ENCODE measurements at regions not wholly inside any gene's neighbourhood (a gene's known extent, or its start where the extent isn't known, plus 50 kb on each side); places are given as distances from the start of the nearest gene placed in this dataset.

DNA sequence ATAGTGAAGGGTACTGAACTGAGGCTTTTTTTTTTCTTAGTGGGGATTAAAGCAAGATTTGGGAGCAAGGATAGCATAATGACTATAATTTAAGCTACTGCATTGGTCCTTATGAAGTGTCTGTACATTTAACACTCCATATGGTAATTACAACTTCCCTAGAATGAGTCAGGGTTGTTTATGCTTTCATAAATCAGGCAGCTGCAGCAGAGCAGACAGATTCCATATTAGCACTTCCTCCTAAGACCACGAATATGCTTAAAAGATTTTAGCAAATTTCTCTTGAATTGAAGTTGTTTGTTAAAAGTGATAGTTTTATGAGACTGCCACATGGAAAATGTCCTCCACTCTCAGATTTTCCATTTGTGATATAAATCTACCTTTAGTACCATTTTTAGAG, 401.1 kb upstream of the SPRY2 start:
- ATAC-seq: no peak
- H3K4me2 ChIP-seq: no peak overlapping the region

More for the DNA sequence above, 401.1 kb upstream of the SPRY2 start:
- Histone ChIP-seq H2AFZ (no peak overlapping the region), H3K27ac (ENCODE audit: low read depth) (no peak overlapping the region), H3K36me3 (ENCODE audit: insufficient read depth) (no peaks in the 10 kb centered on the region; the same call in 1 of the 2 replicates), H3K9me2 (ENCODE audit: insufficient read depth) (no peaks in the 10 kb centered on the region), H3K4me1 (ENCODE audit: insufficient read depth) (no peaks in the 10 kb centered on the region), H4K20me1 (replicated peaks; ENCODE audit: insufficient read depth) (no peaks in the 10 kb centered on the region), H3K79me2 (replicated peaks; ENCODE audit: insufficient read depth) (no peaks in the 10 kb centered on the region), H3K27me3 (ENCODE audit: insufficient read depth) (no peaks in the 10 kb centered on the region), H3F3A (replicated peaks; ENCODE audit: low read depth) (no peaks in the 10 kb centered on the region), H3K4me3 (no peak overlapping the region)
- Mint-ChIP-seq H3K27me3 (ENCODE audit: insufficient read depth, low read depth, poor library complexity) (no peaks in the 10 kb centered on the region), H3K36me3 (ENCODE audit: low read depth) (no peaks in the 10 kb centered on the region), H3K9me3 (peaks cover 4% of the 10 kb centered on the region; the same call in 1 of the 3 replicates), H3K27ac (no peak overlapping the region), H3K4me1 (no peaks in the 10 kb centered on the region), H3K4me3 (no peak overlapping the region)
- DNase-seq (ENCODE audit: low spot score): no peak
- TF ChIP-seq NANOG (IDR thresholded peaks at IDR 0.05; ENCODE audit: borderline replicate concordance) (no peak), EZH2 (IDR thresholded peaks at IDR 0.05; ENCODE audit: low read depth, unreplicated experiment) (no peak), JUNB (IDR thresholded peaks at IDR 0.05; ENCODE audit: unreplicated experiment) (no peak), CREB1 (CRISPR knock-in tag; IDR thresholded peaks at IDR 0.05; ENCODE audit: low read depth) (no peak), POLR2AphosphoS5 (IDR thresholded peaks at IDR 0.05; ENCODE audit: low read depth) (no peak), EZH2phosphoT487 (IDR thresholded peaks at IDR 0.05; ENCODE audit: unreplicated experiment) (no peak), ZNF114 (CRISPR knock-in tag; IDR thresholded peaks at IDR 0.05) (no peak)
- TF ChIP-seq, protein P1, sequence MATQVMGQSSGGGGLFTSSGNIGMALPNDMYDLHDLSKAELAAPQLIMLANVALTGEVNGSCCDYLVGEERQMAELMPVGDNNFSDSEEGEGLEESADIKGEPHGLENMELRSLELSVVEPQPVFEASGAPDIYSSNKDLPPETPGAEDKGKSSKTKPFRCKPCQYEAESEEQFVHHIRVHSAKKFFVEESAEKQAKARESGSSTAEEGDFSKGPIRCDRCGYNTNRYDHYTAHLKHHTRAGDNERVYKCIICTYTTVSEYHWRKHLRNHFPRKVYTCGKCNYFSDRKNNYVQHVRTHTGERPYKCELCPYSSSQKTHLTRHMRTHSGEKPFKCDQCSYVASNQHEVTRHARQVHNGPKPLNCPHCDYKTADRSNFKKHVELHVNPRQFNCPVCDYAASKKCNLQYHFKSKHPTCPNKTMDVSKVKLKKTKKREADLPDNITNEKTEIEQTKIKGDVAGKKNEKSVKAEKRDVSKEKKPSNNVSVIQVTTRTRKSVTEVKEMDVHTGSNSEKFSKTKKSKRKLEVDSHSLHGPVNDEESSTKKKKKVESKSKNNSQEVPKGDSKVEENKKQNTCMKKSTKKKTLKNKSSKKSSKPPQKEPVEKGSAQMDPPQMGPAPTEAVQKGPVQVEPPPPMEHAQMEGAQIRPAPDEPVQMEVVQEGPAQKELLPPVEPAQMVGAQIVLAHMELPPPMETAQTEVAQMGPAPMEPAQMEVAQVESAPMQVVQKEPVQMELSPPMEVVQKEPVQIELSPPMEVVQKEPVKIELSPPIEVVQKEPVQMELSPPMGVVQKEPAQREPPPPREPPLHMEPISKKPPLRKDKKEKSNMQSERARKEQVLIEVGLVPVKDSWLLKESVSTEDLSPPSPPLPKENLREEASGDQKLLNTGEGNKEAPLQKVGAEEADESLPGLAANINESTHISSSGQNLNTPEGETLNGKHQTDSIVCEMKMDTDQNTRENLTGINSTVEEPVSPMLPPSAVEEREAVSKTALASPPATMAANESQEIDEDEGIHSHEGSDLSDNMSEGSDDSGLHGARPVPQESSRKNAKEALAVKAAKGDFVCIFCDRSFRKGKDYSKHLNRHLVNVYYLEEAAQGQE (IDR thresholded peaks at IDR 0.05; ENCODE audit: unreplicated experiment): no peak
- TF ChIP-seq, protein P2, sequence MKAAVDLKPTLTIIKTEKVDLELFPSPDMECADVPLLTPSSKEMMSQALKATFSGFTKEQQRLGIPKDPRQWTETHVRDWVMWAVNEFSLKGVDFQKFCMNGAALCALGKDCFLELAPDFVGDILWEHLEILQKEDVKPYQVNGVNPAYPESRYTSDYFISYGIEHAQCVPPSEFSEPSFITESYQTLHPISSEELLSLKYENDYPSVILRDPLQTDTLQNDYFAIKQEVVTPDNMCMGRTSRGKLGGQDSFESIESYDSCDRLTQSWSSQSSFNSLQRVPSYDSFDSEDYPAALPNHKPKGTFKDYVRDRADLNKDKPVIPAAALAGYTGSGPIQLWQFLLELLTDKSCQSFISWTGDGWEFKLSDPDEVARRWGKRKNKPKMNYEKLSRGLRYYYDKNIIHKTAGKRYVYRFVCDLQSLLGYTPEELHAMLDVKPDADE (IDR thresholded peaks at IDR 0.05): no peak
- TF ChIP-seq, protein P3, sequence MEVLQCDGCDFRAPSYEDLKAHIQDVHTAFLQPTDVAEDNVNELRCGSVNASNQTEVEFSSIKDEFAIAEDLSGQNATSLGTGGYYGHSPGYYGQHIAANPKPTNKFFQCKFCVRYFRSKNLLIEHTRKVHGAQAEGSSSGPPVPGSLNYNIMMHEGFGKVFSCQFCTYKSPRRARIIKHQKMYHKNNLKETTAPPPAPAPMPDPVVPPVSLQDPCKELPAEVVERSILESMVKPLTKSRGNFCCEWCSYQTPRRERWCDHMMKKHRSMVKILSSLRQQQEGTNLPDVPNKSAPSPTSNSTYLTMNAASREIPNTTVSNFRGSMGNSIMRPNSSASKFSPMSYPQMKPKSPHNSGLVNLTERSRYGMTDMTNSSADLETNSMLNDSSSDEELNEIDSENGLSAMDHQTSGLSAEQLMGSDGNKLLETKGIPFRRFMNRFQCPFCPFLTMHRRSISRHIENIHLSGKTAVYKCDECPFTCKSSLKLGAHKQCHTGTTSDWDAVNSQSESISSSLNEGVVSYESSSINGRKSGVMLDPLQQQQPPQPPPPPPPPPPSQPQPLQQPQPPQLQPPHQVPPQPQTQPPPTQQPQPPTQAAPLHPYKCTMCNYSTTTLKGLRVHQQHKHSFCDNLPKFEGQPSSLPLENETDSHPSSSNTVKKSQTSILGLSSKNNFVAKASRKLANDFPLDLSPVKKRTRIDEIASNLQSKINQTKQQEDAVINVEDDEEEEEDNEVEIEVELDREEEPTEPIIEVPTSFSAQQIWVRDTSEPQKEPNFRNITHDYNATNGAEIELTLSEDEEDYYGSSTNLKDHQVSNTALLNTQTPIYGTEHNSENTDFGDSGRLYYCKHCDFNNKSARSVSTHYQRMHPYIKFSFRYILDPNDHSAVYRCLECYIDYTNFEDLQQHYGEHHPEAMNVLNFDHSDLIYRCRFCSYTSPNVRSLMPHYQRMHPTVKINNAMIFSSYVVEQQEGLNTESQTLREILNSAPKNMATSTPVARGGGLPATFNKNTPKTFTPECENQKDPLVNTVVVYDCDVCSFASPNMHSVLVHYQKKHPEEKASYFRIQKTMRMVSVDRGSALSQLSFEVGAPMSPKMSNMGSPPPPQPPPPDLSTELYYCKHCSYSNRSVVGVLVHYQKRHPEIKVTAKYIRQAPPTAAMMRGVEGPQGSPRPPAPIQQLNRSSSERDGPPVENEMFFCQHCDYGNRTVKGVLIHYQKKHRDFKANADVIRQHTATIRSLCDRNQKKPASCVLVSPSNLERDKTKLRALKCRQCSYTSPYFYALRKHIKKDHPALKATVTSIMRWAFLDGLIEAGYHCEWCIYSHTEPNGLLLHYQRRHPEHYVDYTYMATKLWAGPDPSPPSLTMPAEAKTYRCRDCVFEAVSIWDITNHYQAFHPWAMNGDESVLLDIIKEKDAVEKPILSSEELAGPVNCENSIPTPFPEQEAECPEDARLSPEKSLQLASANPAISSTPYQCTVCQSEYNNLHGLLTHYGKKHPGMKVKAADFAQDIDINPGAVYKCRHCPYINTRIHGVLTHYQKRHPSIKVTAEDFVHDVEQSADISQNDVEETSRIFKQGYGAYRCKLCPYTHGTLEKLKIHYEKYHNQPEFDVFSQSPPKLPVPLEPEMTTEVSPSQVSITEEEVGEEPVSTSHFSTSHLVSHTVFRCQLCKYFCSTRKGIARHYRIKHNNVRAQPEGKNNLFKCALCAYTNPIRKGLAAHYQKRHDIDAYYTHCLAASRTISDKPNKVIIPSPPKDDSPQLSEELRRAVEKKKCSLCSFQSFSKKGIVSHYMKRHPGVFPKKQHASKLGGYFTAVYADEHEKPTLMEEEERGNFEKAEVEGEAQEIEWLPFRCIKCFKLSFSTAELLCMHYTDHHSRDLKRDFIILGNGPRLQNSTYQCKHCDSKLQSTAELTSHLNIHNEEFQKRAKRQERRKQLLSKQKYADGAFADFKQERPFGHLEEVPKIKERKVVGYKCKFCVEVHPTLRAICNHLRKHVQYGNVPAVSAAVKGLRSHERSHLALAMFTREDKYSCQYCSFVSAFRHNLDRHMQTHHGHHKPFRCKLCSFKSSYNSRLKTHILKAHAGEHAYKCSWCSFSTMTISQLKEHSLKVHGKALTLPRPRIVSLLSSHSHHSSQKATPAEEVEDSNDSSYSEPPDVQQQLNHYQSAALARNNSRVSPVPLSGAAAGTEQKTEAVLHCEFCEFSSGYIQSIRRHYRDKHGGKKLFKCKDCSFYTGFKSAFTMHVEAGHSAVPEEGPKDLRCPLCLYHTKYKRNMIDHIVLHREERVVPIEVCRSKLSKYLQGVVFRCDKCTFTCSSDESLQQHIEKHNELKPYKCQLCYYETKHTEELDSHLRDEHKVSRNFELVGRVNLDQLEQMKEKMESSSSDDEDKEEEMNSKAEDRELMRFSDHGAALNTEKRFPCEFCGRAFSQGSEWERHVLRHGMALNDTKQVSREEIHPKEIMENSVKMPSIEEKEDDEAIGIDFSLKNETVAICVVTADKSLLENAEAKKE (CRISPR knock-in tag; IDR thresholded peaks at IDR 0.05): no peak
